ENCODE measurements at regions not wholly inside any gene's neighbourhood (a gene's known extent, or its start where the extent isn't known, plus 50 kb on each side); places are given as distances from the start of the nearest gene placed in this dataset.
"Not testable (repeated sequence)": the region's sequence is repeated elsewhere in the genome, so short reads cannot be mapped to it uniquely, and the experiment has no call there.

- no peak for DNase-seq
These were observed 78.3 kb upstream of the SLC16A7 start for GRCh38 chr12:59517522-59517921.

GRCh38 chr12:59500915-59501314 is 94.9 kb upstream of the SLC16A7 start:
- DNase-seq, result no peak

GRCh38 chr12:59500335-59500734 is 95.5 kb upstream of the SLC16A7 start:
- no peak for DNase-seq

GRCh38 chr12:59499774-59500173 is 96.1 kb upstream of the SLC16A7 start:
- no peak for DNase-seq

GRCh38 chr12:59494617-59495016 is 101.2 kb upstream of the SLC16A7 start:
- no peak for DNase-seq

GRCh38 chr12:59491877-59492276 is 104.0 kb upstream of the SLC16A7 start:
- no peak for DNase-seq

GRCh38 chr12:59486827-59487226 is 109.0 kb upstream of the SLC16A7 start:
- no peak for DNase-seq

- no peak for DNase-seq
These were observed 111.3 kb upstream of the SLC16A7 start for GRCh38 chr12:59484575-59484974.

GRCh38 chr12:59474236-59474635 is 121.6 kb upstream of the SLC16A7 start:
- DNase-seq, result not testable (repeated sequence)

GRCh38 chr12:59472273-59472672 is 123.6 kb upstream of the SLC16A7 start:
- no peak for DNase-seq

GRCh38 chr12:59459966-59460660 is 135.7 kb upstream of the SLC16A7 start:
- no peak for DNase-seq

GRCh38 chr12:59453475-59453874 is 142.4 kb upstream of the SLC16A7 start:
- DNase-seq, result no peak

- no peak for DNase-seq
These were observed 143.1 kb upstream of the SLC16A7 start for GRCh38 chr12:59452746-59453145.

GRCh38 chr12:59452259-59452658 is 143.6 kb upstream of the SLC16A7 start:
- no peak for DNase-seq

GRCh38 chr12:59446116-59446515 is 149.7 kb upstream of the SLC16A7 start:
- DNase-seq, result no peak

GRCh38 chr12:59444932-59445331 is 150.9 kb upstream of the SLC16A7 start:
- DNase-seq, result no peak

GRCh38 chr12:59432057-59432456 is 163.8 kb upstream of the SLC16A7 start:
- DNase-seq, result no peak

GRCh38 chr12:59431266-59431665 is 164.6 kb upstream of the SLC16A7 start:
- DNase-seq, result no peak

- no peak for DNase-seq
These were observed 166.1 kb upstream of the SLC16A7 start for GRCh38 chr12:59429766-59430165.

- no peak for DNase-seq
These were observed 170.0 kb upstream of the SLC16A7 start for GRCh38 chr12:59425798-59426197.

- DNase-seq, result not testable (repeated sequence)
These were observed 171.2 kb upstream of the SLC16A7 start for GRCh38 chr12:59424666-59425065.

GRCh38 chr12:59414051-59414450 is 181.8 kb upstream of the SLC16A7 start:
- DNase-seq, result no peak

- no peak for DNase-seq
These were observed 187.4 kb upstream of the SLC16A7 start for GRCh38 chr12:59408431-59408830.

- no peak for DNase-seq
These were observed 188.0 kb upstream of the SLC16A7 start for GRCh38 chr12:59407799-59408198.

GRCh38 chr12:59405992-59406391 is 189.8 kb upstream of the SLC16A7 start:
- DNase-seq, result no peak

Measured in RPMI8226 (cell line).